Neural cell (in vitro differentiated cells): ENCODE measurements at regions not wholly inside any gene's neighbourhood (a gene's known extent, or its start where the extent isn't known, plus 50 kb on each side); places are given as distances from the start of the nearest gene placed in this dataset.

ENCODE experiments used
- CTCF ChIP-seq: fragments of 450-650 bp; IDR thresholded peaks from 2 replicates; pipeline ENCODE4 v1.5.1; 2014; ENCODE audit warnings: antibody characterized with exemption, mild to moderate bottlenecking, moderate library complexity; ENCODE audit not compliant: poor library complexity, severe bottlenecking
- EP300 ChIP-seq: fragments of 450-650 bp; conservative IDR thresholded peaks from 2 replicates; pipeline ENCODE4 v1.6.1; 2014; ENCODE audit warnings: antibody characterized with exemption, mild to moderate bottlenecking, moderate library complexity; ENCODE audit not compliant: poor library complexity, severe bottlenecking
- POLR2AphosphoS5 ChIP-seq: IDR thresholded peaks from 2 replicates; pipeline ENCODE4 v1.6.1; 2012

GRCh38 chr9:107792006-107792405 lies 302.4 kb upstream of the KLF4 start:
- TF ChIP-seq EP300 (no peak), CTCF (no peak), POLR2AphosphoS5 (no peak)
